Mucosa of descending colon (tissue), 3 donors: ENCODE measurements at regions not wholly inside any gene's neighbourhood (a gene's known extent, or its start where the extent isn't known, plus 50 kb on each side); places are given as distances from the start of the nearest gene placed in this dataset.

Experiments
- ATAC-seq: fragments of 200-7000 bp; cut with Tn5 transposase; one replicate; pipeline ENCODE4 v1.9.1; 2020; ENCODE audit warnings: mild to moderate bottlenecking, moderate library complexity
- DNase-seq, 3 donors: peaks; one replicate each; pipeline ENCODE4 v3.0.0-alpha.2; 2020
- H3K36me3 ChIP-seq: fragments of 200-600 bp; one replicate; pipeline ENCODE4 v1.8.0; 2021; ENCODE audit warnings: low read depth, mild to moderate bottlenecking
- H3K4me1 ChIP-seq: fragments of 200-600 bp; one replicate; pipeline ENCODE4 v1.8.0; 2021; ENCODE audit warnings: low read depth, mild to moderate bottlenecking
- H3K4me3 ChIP-seq: fragments of 200-600 bp; one replicate; pipeline ENCODE4 v1.8.0; 2021; ENCODE audit warnings: mild to moderate bottlenecking
- H3K9me3 ChIP-seq: fragments of 200-600 bp; one replicate; pipeline ENCODE4 v1.8.0; 2021; ENCODE audit warnings: mild to moderate bottlenecking
- intact Hi-C, 2 donors: fragments of 100-400 bp; cut with DNase I in 1 of 2; cut with micrococcal nuclease in 1 of 2; formaldehyde crosslinking; loops; one replicate each; pipeline versions ENCODE4 v1.11.0 to v1.11.1; 2022; cut with DNase I, micrococcal nuclease
- TF ChIP-seq, protein P1 (sequence below): fragments of 200-600 bp; IDR thresholded peaks from one replicate; pipeline ENCODE4 v1.8.0; 2022; ENCODE audit warnings: antibody characterized with exemption, mild to moderate bottlenecking
- donor health status: DM: no; HTN: no; CAD: no; lungs with moderate emphysema.
- donor health status: DM: no; HTN: no; CAD: no.
- donor health status: DM: no; HTN: yes; CAD: no.

DNA sequence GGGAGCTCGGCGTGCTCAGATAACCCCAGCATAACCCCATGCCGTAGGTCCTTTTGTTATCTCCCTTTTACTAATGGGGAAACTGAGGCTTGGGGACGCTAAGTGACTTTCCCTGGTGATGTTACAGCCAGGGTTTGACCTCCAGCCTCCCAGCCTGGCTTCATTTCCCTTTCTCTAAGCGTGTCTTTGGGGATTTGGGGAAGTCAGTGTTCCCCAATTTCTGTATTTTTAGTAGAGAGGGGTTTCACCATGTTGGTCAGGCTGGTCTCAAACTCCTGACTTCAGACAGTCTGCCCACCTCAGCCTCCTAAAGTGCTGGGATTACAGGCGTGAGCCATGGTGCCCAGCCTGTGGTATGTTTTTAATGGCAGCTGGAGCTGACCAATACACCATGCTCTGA, 85.4 kb downstream of the PHETA1 start:
- H3K9me3 ChIP-seq = no peaks in the 10 kb centered on the region
- no peak overlapping the region for H3K4me3 ChIP-seq
- no peak for ATAC-seq
- no peaks in the 10 kb centered on the region for H3K36me3 ChIP-seq
- TF ChIP-seq, protein P1, sequence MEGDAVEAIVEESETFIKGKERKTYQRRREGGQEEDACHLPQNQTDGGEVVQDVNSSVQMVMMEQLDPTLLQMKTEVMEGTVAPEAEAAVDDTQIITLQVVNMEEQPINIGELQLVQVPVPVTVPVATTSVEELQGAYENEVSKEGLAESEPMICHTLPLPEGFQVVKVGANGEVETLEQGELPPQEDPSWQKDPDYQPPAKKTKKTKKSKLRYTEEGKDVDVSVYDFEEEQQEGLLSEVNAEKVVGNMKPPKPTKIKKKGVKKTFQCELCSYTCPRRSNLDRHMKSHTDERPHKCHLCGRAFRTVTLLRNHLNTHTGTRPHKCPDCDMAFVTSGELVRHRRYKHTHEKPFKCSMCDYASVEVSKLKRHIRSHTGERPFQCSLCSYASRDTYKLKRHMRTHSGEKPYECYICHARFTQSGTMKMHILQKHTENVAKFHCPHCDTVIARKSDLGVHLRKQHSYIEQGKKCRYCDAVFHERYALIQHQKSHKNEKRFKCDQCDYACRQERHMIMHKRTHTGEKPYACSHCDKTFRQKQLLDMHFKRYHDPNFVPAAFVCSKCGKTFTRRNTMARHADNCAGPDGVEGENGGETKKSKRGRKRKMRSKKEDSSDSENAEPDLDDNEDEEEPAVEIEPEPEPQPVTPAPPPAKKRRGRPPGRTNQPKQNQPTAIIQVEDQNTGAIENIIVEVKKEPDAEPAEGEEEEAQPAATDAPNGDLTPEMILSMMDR = no peak
- no peak for DNase-seq
- no peaks in the 10 kb centered on the region for H3K4me1 ChIP-seq
- intact Hi-C loops = no loop called here

DNA sequence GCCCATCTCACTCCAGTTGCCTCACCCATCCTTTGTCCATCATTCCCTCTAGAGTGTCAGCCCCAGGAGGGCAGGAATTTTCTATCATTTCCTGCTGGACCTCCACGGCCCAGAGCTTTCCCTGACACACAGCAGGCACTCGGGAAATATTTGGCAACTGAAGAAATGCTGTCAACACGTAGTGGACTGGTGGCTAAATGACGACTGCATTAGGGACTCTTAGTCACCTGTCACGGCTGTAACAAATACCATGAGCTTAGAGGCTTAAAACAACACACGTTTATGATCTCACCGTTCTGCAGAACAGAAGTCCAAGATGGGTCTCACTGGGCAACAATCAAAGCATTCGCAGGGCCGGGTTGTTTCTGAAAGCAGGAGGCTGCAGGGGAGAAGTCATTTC, 91.3 kb downstream of the PHETA1 start:
- TF ChIP-seq, protein P1 = no peak
- no peaks in the 10 kb centered on the region for H3K9me3 ChIP-seq
- no peak overlapping the region for H3K4me3 ChIP-seq
- ATAC-seq (no peak), DNase-seq (no peak)
- intact Hi-C loops = no loop called here
- H3K4me1 ChIP-seq = no peaks in the 10 kb centered on the region
- H3K36me3 ChIP-seq = no peaks in the 10 kb centered on the region

DNA sequence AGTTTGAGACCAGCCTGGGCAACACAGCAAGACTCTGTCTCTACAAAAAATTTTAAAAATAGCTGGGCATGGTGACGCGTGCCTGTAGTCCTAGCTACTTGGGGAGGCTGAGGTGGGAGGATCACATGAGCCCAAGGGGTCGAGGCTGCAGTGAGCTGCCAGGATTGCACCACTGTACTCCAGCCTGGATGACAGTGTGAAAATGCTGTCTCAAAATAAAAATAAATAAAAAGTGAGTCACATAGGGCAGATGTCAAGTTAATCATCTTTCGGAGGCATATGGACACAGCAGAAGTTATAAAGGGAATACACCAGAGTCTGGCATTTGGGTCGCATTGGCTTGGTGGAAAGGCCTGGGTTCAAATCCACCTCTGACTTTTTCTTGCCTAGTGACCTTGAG, 92.7 kb downstream of the PHETA1 start:
- ATAC-seq (no peak), DNase-seq (no peak)
- no peaks in the 10 kb centered on the region for H3K4me1 ChIP-seq
- TF ChIP-seq, protein P1 = no peak
- H3K4me3 ChIP-seq = no peak overlapping the region
- intact Hi-C loops = no loop called here
- no peaks in the 10 kb centered on the region for H3K36me3 ChIP-seq
- H3K9me3 ChIP-seq = no peaks in the 10 kb centered on the region

DNA sequence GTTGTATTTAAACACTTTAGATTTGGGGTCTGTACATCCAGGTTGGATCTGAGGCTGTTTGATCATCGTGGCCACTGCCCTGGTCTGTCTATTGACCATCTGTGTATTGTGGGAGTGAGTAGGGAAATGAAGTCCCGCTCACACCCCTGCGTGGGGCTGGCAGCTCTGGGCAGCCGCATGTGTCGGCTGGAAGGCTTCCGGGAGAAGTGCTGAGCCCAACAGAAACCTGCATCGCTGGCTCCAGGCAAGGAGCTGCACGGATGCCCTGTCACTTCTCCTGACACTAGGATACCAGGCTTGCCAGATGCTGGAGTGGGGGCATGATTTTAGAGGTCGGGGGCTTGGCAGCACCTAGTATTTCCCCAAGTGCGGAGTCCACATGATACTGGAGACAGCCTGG, 93.6 kb downstream of the PHETA1 start:
- Histone ChIP-seq H3K36me3 (no peaks in the 10 kb centered on the region), H3K9me3 (no peaks in the 10 kb centered on the region), H3K4me3 (no peak overlapping the region), H3K4me1 (no peaks in the 10 kb centered on the region)
- TF ChIP-seq, protein P1 = no peak
- intact Hi-C loops = no loop called here
- no peak for ATAC-seq
- DNase-seq = no peak

DNA sequence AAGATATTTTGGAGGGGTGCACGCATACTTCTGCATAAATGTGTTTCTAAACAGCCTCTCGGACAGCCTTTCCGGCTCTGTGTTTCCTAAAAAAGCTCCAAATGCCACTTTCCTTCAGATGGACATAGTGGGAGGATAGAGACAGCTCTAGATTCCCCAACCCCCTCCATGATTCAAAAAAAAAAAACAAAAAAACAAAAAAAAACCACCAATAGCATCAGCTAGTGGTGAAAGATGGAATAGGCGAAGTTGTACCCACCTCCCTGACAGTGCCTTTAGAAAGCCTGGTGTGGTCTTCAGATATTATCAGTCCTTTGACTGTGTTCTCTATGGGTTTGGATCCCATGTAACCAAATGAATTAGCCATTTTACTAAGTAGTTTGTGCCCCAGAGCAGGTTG, 94.1 kb downstream of the PHETA1 start:
- DNase-seq = no peak
- TF ChIP-seq, protein P1 = no peak
- Histone ChIP-seq H3K9me3 (no peaks in the 10 kb centered on the region), H3K4me3 (no peak overlapping the region), H3K4me1 (no peaks in the 10 kb centered on the region), H3K36me3 (no peaks in the 10 kb centered on the region)
- no peak for ATAC-seq
- intact Hi-C loops = no loop called here

DNA sequence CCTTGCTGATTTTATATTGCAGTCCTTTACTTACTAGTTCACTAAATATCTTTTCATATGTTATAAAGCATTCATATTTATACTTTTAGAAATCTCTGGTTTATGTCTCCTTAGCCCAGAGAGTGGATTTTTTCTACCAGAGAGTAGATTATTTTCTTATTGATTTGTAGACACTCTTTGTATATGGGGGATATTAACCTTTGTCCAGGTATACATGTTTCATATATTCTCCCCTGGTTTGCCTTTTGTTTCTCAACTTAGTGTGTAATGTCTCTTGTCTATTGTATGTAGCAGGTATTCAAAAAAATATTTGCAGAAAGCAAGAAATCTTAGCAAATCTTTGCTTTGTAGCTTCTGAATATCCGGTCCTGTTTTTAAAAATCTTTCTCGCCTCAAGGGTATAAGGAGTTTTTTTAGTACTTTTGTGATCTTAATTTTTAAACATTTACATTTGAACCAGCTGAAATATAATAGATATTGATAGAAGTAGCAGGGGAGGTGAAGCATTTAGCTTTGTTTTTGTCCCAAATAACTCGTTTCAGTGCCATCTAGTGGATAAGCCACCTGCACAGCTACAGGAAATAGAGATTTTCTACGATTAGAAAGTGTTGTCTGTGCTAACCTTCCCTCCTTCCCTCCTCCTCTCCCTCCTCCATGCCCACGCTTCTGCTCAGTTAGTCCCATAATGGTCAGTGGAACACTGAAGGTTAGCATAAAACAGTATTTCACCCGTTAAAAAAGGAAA, 97.0 kb downstream of the PHETA1 start:
- ATAC-seq (no peak), DNase-seq (no peak)
- H3K4me1 ChIP-seq = no peaks in the 10 kb centered on the region
- TF ChIP-seq, protein P1 = no peak
- H3K9me3 ChIP-seq = no peaks in the 10 kb centered on the region
- intact Hi-C loops = no loop called here
- H3K4me3 ChIP-seq = no peak overlapping the region
- H3K36me3 ChIP-seq = no peaks in the 10 kb centered on the region
